ENCODE measurements at regions not wholly inside any gene's neighbourhood (a gene's known extent, or its start where the extent isn't known, plus 50 kb on each side); places are given as distances from the start of the nearest gene placed in this dataset.
"Not testable (repeated sequence)": the region's sequence is repeated elsewhere in the genome, so short reads cannot be mapped to it uniquely, and the experiment has no call there.

- H3K36me3 Mint-ChIP-seq; H3K27ac Mint-ChIP-seq; CTCF ChIA-PET; H3K27me3 Mint-ChIP-seq; DNase-seq; H3K9me3 Mint-ChIP-seq; intact Hi-C loops (cut with micrococcal nuclease); POLR2A ChIA-PET; H3K4me1 Mint-ChIP-seq (ENCODE audit: low read depth); H3K4me3 Mint-ChIP-seq: not testable (repeated sequence)
These were observed 75.1 kb downstream of the LYZL1 start for GRCh38 chr10:29363930-29364329.

- H3K27me3 Mint-ChIP-seq, result peaks cover 18% of the 10 kb centered on the region
- H3K4me3 Mint-ChIP-seq; H3K4me1 Mint-ChIP-seq (ENCODE audit: low read depth); DNase-seq; intact Hi-C loops (cut with micrococcal nuclease); H3K27ac Mint-ChIP-seq; CTCF ChIA-PET; H3K9me3 Mint-ChIP-seq; H3K36me3 Mint-ChIP-seq; POLR2A ChIA-PET: not testable (repeated sequence)
These were observed 77.3 kb downstream of the LYZL1 start for GRCh38 chr10:29366206-29366605.

GRCh38 chr10:29369419-29369818 lies 80.5 kb downstream of the LYZL1 start:
- Mint-ChIP-seq H3K9me3 (no peaks in the 10 kb centered on the region), H3K27ac (no peak overlapping the region), H3K4me3 (no peak overlapping the region), H3K4me1 (ENCODE audit: low read depth) (no peaks in the 10 kb centered on the region), H3K36me3 (no peaks in the 10 kb centered on the region), H3K27me3 (peaks cover 21% of the 10 kb centered on the region)
- ChIA-PET CTCF (interaction anchor here (1.0 kb wide), 1 partner anchor 25 kb away, joined by 4 read pairs; no protein-coding TSS in a partner anchor), POLR2A (no interaction called here)
- intact Hi-C loops (cut with micrococcal nuclease), result no loop called here
- DNase-seq, result no peak

GRCh38 chr10:29370097-29371092 lies 81.5 kb downstream of the LYZL1 start:
- H3K27me3 Mint-ChIP-seq, result peaks cover 21% of the 10 kb centered on the region
- H3K27ac Mint-ChIP-seq, result no peak overlapping the region
- intact Hi-C loops (cut with micrococcal nuclease), result no loop called here
- CTCF ChIA-PET, result interaction anchor here (1.0 to 1.2 kb wide), 2 partner anchors 17 to 24 kb away, joined by 3 to 4 read pairs; no protein-coding TSS in a partner anchor
- no peaks in the 10 kb centered on the region for H3K9me3 Mint-ChIP-seq
- POLR2A ChIA-PET, result no interaction called here
- H3K36me3 Mint-ChIP-seq, result no peaks in the 10 kb centered on the region
- no peak for DNase-seq
- no peaks in the 10 kb centered on the region for H3K4me1 Mint-ChIP-seq (ENCODE audit: low read depth)
- H3K4me3 Mint-ChIP-seq, result no peak overlapping the region

- Mint-ChIP-seq H3K9me3 (no peaks in the 10 kb centered on the region), H3K4me3 (no peak overlapping the region), H3K27ac (no peak overlapping the region), H3K27me3 (peaks cover 21% of the 10 kb centered on the region), H3K36me3 (no peaks in the 10 kb centered on the region), H3K4me1 (ENCODE audit: low read depth) (no peaks in the 10 kb centered on the region)
- DNase-seq, result no peak
- intact Hi-C loops (cut with micrococcal nuclease), result no loop called here
- ChIA-PET POLR2A (no interaction called here), CTCF (no interaction called here)
These were observed 84.0 kb downstream of the LYZL1 start for GRCh38 chr10:29372920-29373319.

GRCh38 chr10:29374162-29374561 lies 85.3 kb downstream of the LYZL1 start:
- Mint-ChIP-seq H3K27ac (no peak overlapping the region), H3K4me1 (ENCODE audit: low read depth) (no peaks in the 10 kb centered on the region), H3K4me3 (no peak overlapping the region), H3K9me3 (no peaks in the 10 kb centered on the region), H3K36me3 (no peaks in the 10 kb centered on the region), H3K27me3 (peaks cover 16% of the 10 kb centered on the region)
- ChIA-PET POLR2A (no interaction called here), CTCF (no interaction called here)
- intact Hi-C loops (cut with micrococcal nuclease), result no loop called here
- DNase-seq, result no peak

- peaks cover 8% of the 10 kb centered on the region for H3K27me3 Mint-ChIP-seq
- ChIA-PET CTCF (interaction anchor here (1.0 kb wide), 1 partner anchor 17 kb away, joined by 3 read pairs; no protein-coding TSS in a partner anchor), POLR2A (no interaction called here)
- no peaks in the 10 kb centered on the region for H3K36me3 Mint-ChIP-seq
- no peak for DNase-seq
- H3K4me1 Mint-ChIP-seq (ENCODE audit: low read depth), result peaks cover 3% of the 10 kb centered on the region
- intact Hi-C loops (cut with micrococcal nuclease), result loop anchor here (2.0 kb wide), 1 partner anchor 121 kb away; no protein-coding TSS in a partner anchor
- no peaks in the 10 kb centered on the region for H3K9me3 Mint-ChIP-seq
- H3K27ac Mint-ChIP-seq, result no peak overlapping the region
- no peak overlapping the region for H3K4me3 Mint-ChIP-seq
These were observed 87.0 kb downstream of the LYZL1 start for GRCh38 chr10:29375888-29376287.

- peaks cover 4% of the 10 kb centered on the region for H3K27me3 Mint-ChIP-seq
- no peaks in the 10 kb centered on the region for H3K9me3 Mint-ChIP-seq
- ChIA-PET POLR2A (no interaction called here), CTCF (interaction anchor here (0.7 to 2.0 kb wide), 4 partner anchors 9 to 120 kb away, joined by 3 to 9 read pairs (median 6); no protein-coding TSS in a partner anchor)
- H3K4me1 Mint-ChIP-seq (ENCODE audit: low read depth), result peaks cover 3% of the 10 kb centered on the region
- H3K4me3 Mint-ChIP-seq, result no peak overlapping the region
- intact Hi-C loops (cut with micrococcal nuclease), result loop anchor here (1.0 to 2.0 kb wide), 2 partner anchors 72 to 119 kb away; no protein-coding TSS in a partner anchor
- no peaks in the 10 kb centered on the region for H3K36me3 Mint-ChIP-seq
- no peak overlapping the region for H3K27ac Mint-ChIP-seq
- DNase-seq, result peak; percentile 12
These were observed 88.6 kb downstream of the LYZL1 start for GRCh38 chr10:29377333-29377961.

- no peaks in the 10 kb centered on the region for H3K9me3 Mint-ChIP-seq
- peaks cover 4% of the 10 kb centered on the region for H3K27me3 Mint-ChIP-seq
- peaks cover 3% of the 10 kb centered on the region for H3K4me1 Mint-ChIP-seq (ENCODE audit: low read depth)
- no peak overlapping the region for H3K4me3 Mint-ChIP-seq
- DNase-seq, result no peak
- ChIA-PET CTCF (interaction anchor here (0.7 to 2.0 kb wide), 5 partner anchors 8 to 119 kb away, joined by 3 to 9 read pairs (median 5); no protein-coding TSS in a partner anchor), POLR2A (no interaction called here)
- intact Hi-C loops (cut with micrococcal nuclease), result no loop called here
- H3K27ac Mint-ChIP-seq, result no peak overlapping the region
- no peaks in the 10 kb centered on the region for H3K36me3 Mint-ChIP-seq
These were observed 89.2 kb downstream of the LYZL1 start for GRCh38 chr10:29378106-29378505.

- CTCF ChIA-PET, result interaction anchor here (0.8 to 1.8 kb wide), 2 partner anchors 13 to 71 kb away, joined by 3 to 6 read pairs; no protein-coding TSS in a partner anchor
- H3K4me3 Mint-ChIP-seq, result no peak overlapping the region
- DNase-seq, result no peak
- H3K27ac Mint-ChIP-seq, result no peak overlapping the region
- POLR2A ChIA-PET, result no interaction called here
- no peaks in the 10 kb centered on the region for H3K9me3 Mint-ChIP-seq
- no peaks in the 10 kb centered on the region for H3K36me3 Mint-ChIP-seq
- peaks cover 3% of the 10 kb centered on the region for H3K27me3 Mint-ChIP-seq
- peaks cover 3% of the 10 kb centered on the region for H3K4me1 Mint-ChIP-seq (ENCODE audit: low read depth)
- intact Hi-C loops (cut with micrococcal nuclease), result no loop called here
These were observed 90.3 kb downstream of the LYZL1 start for GRCh38 chr10:29379208-29379607.

- H3K27me3 Mint-ChIP-seq; CTCF ChIA-PET; H3K27ac Mint-ChIP-seq; H3K9me3 Mint-ChIP-seq; H3K36me3 Mint-ChIP-seq; H3K4me3 Mint-ChIP-seq; intact Hi-C loops (cut with micrococcal nuclease); POLR2A ChIA-PET; H3K4me1 Mint-ChIP-seq (ENCODE audit: low read depth): not testable (repeated sequence)
- DNase-seq, result peak; percentile 33
These were observed 91.1 kb downstream of the LYZL1 start for GRCh38 chr10:29379777-29380598.
